K562 (cell line): ENCODE measurements at regions not wholly inside any gene's neighbourhood (a gene's known extent, or its start where the extent isn't known, plus 50 kb on each side); places are given as distances from the start of the nearest gene placed in this dataset.
A peak's percentile ranks its signal among the peaks of the same experiment; 100 is the strongest.
"Not testable (repeated sequence)": the region's sequence is repeated elsewhere in the genome, so short reads cannot be mapped to it uniquely, and the experiment has no call there.

Experiments used
- ATAC-seq: fragments of 200-7000 bp; cut with Tn5 transposase; 3 replicates; pipeline ENCODE4 v1.9.1; 2020; ENCODE audit warnings: moderate library complexity
- BruUV-seq: library from RNA; stranded (reverse); fragments of 400-500 nt; replicated peaks from 2 replicates; lab custom pipeline; 2021; lab: Mats Ljungman, UMichigan
- CTCF ChIA-PET: fragments of 300-600 bp; formaldehyde crosslinking; extraction: SDS; loops from one replicate; lab custom pipeline; 2021; ENCODE audit warnings: low intra/inter-chr PET ratio; lab: Yijun Ruan, JAX
- POLR2A ChIA-PET: fragments of 300-600, 350-650 bp; sonication (Branson Sonifier 250); formaldehyde crosslinking; extraction: SDS; loops from one replicate; lab custom pipeline; 2021; ENCODE audit warnings: antibody characterized with exemption, inconsistent platforms; lab: Yijun Ruan, JAX
- DNase-seq, 4 experiments: peaks; one replicate each; pipeline versions ENCODE4 v3.0.0 to v3.0.0-alpha.2; 2011 to 2018; ENCODE audit warnings: low spot score in 3 of 4, mixed read lengths in 3 of 4; ENCODE audit errors: extremely low read depth in 1 of 4
- FAIRE-seq: peaks from 2 replicates; lab custom pipeline; 2011; peaks lifted over from hg19 to GRCh38; lab: Jason Lieb, UNC
- H2AFZ ChIP-seq: 2 replicates; pipeline ENCODE4 v1.6.0; 2011; ENCODE audit warnings: low read depth, low read length, control low read depth, inconsistent platforms
- H3K27ac ChIP-seq: fragments of 200-600 bp; 3 replicates; pipeline ENCODE4 v1.8.0; 2011; ENCODE audit warnings: low read depth, mild to moderate bottlenecking, control low read depth, inconsistent platforms, low read length, moderate library complexity, mixed read lengths; ENCODE audit errors: extremely low read depth
- H3K27me3 ChIP-seq, 2 experiments: fragments of 300-600 bp in 1 of 2; 2 replicates in 1 of 2; 3 replicates in 1 of 2; pipeline versions ENCODE4 v1.6.0 to v1.8.0; 2011; ENCODE audit warnings: inconsistent platforms in 2 of 2, low read length in 2 of 2, mild to moderate bottlenecking in 1 of 2, mixed read lengths in 1 of 2, moderate library complexity in 1 of 2; ENCODE audit not compliant: control insufficient read depth in 2 of 2, insufficient read depth in 2 of 2
- H3K36me3 ChIP-seq: fragments of 300-600 bp; 3 replicates; pipeline ENCODE4 v1.8.0; 2011; ENCODE audit warnings: mild to moderate bottlenecking, low read length, inconsistent platforms; ENCODE audit not compliant: control insufficient read depth, insufficient read depth
- H3K4me1 ChIP-seq, 2 experiments: fragments of 200-600 bp in 1 of 2; replicated peaks in 1 of 2; 2 replicates in 1 of 2; 3 replicates in 1 of 2; pipeline versions ENCODE4 v1.5.1 to v1.8.0; 2011; ENCODE audit warnings: inconsistent platforms in 2 of 2, low read length in 2 of 2, mild to moderate bottlenecking in 1 of 2, mixed read lengths in 1 of 2, moderate library complexity in 1 of 2; ENCODE audit not compliant: control insufficient read depth in 2 of 2, insufficient read depth in 2 of 2
- H3K4me2 ChIP-seq: 2 replicates; pipeline ENCODE4 v1.6.1; 2011; ENCODE audit warnings: low read length, control low read depth, inconsistent platforms, mixed read lengths; ENCODE audit not compliant: insufficient read depth
- H3K4me3 ChIP-seq: fragments of 200-600 bp; sonication (generic), shearing (Covaris generic); 2 replicates; pipeline ENCODE4 v1.5.1; 2016; ENCODE audit warnings: control low read depth, inconsistent platforms
- H3K79me2 ChIP-seq: fragments of 200-600 bp; 3 replicates; pipeline ENCODE4 v1.8.0; 2011; ENCODE audit warnings: low read length, inconsistent platforms; ENCODE audit not compliant: control insufficient read depth, insufficient read depth
- H3K9ac ChIP-seq, 2 experiments: 2 replicates each; pipeline versions ENCODE4 v1.6.0 to v1.6.1; 2011; ENCODE audit warnings: low read depth in 2 of 2, low read length in 2 of 2, control low read depth in 1 of 2, inconsistent platforms in 1 of 2, mild to moderate bottlenecking in 1 of 2, mixed read lengths in 1 of 2; ENCODE audit not compliant: insufficient read depth in 1 of 2
- H3K9me1 ChIP-seq: one replicate; pipeline ENCODE4 v1.6.0; 2011; ENCODE audit warnings: inconsistent platforms, mild to moderate bottlenecking, low read length, moderate library complexity; ENCODE audit not compliant: control insufficient read depth, insufficient read depth
- H3K9me3 ChIP-seq: replicated peaks from 2 replicates; pipeline ENCODE4 v1.5.1; 2011; ENCODE audit warnings: low read depth, low read length, inconsistent platforms; ENCODE audit not compliant: control insufficient read depth, insufficient read depth
- H4K20me1 ChIP-seq: replicated peaks from 2 replicates; pipeline ENCODE4 v1.6.1; 2011; ENCODE audit warnings: low read length, inconsistent platforms, mixed read lengths; ENCODE audit not compliant: control insufficient read depth, insufficient read depth
- WGBS: fragments of 100-300 bp; shearing (Covaris generic); methylation state at CpG from one replicate; pipeline ENCODE4 v1.1.6; 2016; ENCODE audit warnings: low coverage, mixed read lengths; ENCODE audit not compliant: insufficient coverage; ENCODE audit errors: missing lambda C conversion rate; 5-methylcytosine and 5-hydroxymethylcytosine counted together
- in situ Hi-C: fragments of 300-500 bp; cut with MboI; formaldehyde crosslinking; loops from 4 replicates; pipeline ENCODE4 v1.15.0; 2018; ENCODE audit warnings: inconsistent platforms, mixed read lengths
- intact Hi-C: fragments of 100-400 bp; cut with micrococcal nuclease; formaldehyde crosslinking; loops from 2 replicates; pipeline ENCODE4 v1.14.2; 2022
- TF ChIP-seq, protein P1 (sequence below): sonication (generic); formaldehyde crosslinking; IDR thresholded peaks from 2 replicates; pipeline ENCODE4 v1.8.1; 2023; ENCODE audit warnings: mild to moderate bottlenecking, missing genetic modification reagents
- TF ChIP-seq, protein P2 (sequence below), 3 experiments: IDR thresholded peaks in 2 of 3; conservative IDR thresholded peaks in 1 of 3; 2 replicates each; pipeline ENCODE4 v1.5.1; 2011 to 2012; ENCODE audit warnings: low read length in 3 of 3, mild to moderate bottlenecking in 3 of 3, control low read depth in 2 of 3, improper control_type of control experiment in 1 of 3, inconsistent platforms in 1 of 3, low read depth in 1 of 3, mixed read lengths in 1 of 3, moderate library complexity in 1 of 3; ENCODE audit not compliant: insufficient read depth in 2 of 3

DNA sequence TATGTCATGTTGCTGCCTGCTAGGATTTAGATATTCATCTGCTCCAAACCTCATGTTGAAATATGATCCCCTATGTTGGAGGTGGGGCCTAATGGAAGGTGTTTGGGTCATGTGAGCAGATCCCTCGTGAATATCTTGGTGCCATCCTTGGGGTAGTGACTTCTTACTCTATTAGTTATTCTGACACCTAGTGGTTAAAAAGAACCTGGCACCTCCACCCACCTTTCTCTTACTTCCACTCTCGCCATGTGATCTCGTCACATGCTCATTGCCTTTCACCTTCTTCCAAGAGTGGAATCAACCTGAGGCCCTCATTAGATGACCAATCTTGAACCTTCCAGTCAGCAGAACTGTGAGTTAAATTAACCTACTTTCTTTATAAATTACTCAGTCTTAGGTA is 549.4 kb upstream of the SYNCRIP start:
- H3K27ac ChIP-seq: no peak overlapping the region
- ChIA-PET POLR2A (no interaction called here), CTCF (no interaction called here)
- ATAC-seq (no peak), FAIRE-seq (no peak), DNase-seq (peak in 3 of 4 experiments; percentile 3 to 9 (median 7))
- H3K9ac ChIP-seq: no peak overlapping the region
- no peaks in the 10 kb centered on the region for H4K20me1 ChIP-seq
- H3K9me3 ChIP-seq: no peaks in the 10 kb centered on the region
- no peaks in the 10 kb centered on the region for H3K36me3 ChIP-seq
- H2AFZ ChIP-seq: no peak overlapping the region
- no peaks in the 10 kb centered on the region for H3K9me1 ChIP-seq
- H3K4me3 ChIP-seq: no peak overlapping the region
- TF ChIP-seq, protein P1, sequence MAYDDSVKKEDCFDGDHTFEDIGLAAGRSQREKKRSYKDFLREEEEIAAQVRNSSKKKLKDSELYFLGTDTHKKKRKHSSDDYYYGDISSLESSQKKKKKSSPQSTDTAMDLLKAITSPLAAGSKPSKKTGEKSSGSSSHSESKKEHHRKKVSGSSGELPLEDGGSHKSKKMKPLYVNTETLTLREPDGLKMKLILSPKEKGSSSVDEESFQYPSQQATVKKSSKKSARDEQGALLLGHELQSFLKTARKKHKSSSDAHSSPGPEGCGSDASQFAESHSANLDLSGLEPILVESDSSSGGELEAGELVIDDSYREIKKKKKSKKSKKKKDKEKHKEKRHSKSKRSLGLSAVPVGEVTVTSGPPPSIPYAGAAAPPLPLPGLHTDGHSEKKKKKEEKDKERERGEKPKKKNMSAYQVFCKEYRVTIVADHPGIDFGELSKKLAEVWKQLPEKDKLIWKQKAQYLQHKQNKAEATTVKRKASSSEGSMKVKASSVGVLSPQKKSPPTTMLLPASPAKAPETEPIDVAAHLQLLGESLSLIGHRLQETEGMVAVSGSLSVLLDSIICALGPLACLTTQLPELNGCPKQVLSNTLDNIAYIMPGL (CRISPR knock-in tag): no peak
- TF ChIP-seq, protein P2, sequence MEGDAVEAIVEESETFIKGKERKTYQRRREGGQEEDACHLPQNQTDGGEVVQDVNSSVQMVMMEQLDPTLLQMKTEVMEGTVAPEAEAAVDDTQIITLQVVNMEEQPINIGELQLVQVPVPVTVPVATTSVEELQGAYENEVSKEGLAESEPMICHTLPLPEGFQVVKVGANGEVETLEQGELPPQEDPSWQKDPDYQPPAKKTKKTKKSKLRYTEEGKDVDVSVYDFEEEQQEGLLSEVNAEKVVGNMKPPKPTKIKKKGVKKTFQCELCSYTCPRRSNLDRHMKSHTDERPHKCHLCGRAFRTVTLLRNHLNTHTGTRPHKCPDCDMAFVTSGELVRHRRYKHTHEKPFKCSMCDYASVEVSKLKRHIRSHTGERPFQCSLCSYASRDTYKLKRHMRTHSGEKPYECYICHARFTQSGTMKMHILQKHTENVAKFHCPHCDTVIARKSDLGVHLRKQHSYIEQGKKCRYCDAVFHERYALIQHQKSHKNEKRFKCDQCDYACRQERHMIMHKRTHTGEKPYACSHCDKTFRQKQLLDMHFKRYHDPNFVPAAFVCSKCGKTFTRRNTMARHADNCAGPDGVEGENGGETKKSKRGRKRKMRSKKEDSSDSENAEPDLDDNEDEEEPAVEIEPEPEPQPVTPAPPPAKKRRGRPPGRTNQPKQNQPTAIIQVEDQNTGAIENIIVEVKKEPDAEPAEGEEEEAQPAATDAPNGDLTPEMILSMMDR (IDR thresholded peaks at IDR 0.05 in 2 of 3, conservative IDR thresholded peaks at IDR 0.05 in 1 of 3; ENCODE audit: insufficient read depth in 2 of 3, low read depth in 1 of 3, low read length in 3 of 3): 0 out of 6 replicates have a peak, but pooled peaks of 1 of the 3 experiments have one; percentile 28
- H3K4me2 ChIP-seq: no peak overlapping the region
- H3K27me3 ChIP-seq: no peaks in the 10 kb centered on the region
- no peaks in the 10 kb centered on the region for H3K4me1 ChIP-seq
- WGBS: 0% methylated on average over 3 of the region's 3 CpGs
- no peaks in the 10 kb centered on the region for H3K79me2 ChIP-seq
- in situ Hi-C loops (no loop called here), intact Hi-C loops (no loop called here)
- no TSS peak for BruUV-seq

DNA sequence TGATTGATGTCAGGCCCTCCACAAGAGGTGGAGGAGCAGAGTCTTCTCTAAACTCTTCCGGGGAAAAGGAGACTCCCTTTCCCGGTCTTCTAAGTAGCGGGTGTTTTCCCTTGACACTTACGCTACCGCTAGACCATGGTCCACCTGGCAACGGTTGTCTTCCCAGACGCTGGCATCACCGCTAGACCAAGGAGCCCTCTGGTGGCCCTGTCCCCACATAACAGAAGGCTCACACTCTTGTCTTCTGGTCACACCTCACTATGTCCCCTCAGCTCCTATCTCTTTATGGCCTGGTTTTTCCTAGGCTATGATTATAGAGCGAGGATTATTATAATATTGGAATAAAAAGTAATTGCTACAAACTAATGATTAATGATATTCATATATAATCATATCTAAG is 532.5 kb upstream of the SYNCRIP start:
- H3K27me3 ChIP-seq, H3K9me3 ChIP-seq, H3K4me1 ChIP-seq, intact Hi-C loops, POLR2A ChIA-PET, BruUV-seq, H2AFZ ChIP-seq, ATAC-seq, CTCF ChIA-PET, H3K27ac ChIP-seq, H3K4me3 ChIP-seq, H3K4me2 ChIP-seq, H3K36me3 ChIP-seq, H3K9me1 ChIP-seq, H4K20me1 ChIP-seq, H3K79me2 ChIP-seq, in situ Hi-C loops, H3K9ac ChIP-seq, FAIRE-seq: not testable (repeated sequence)
- WGBS: 2% methylated on average over 9 of the region's 9 CpGs
- DNase-seq: peak in 1 of 4 experiments; percentile 5
